ENCODE measurements at regions not wholly inside any gene's neighbourhood (a gene's known extent, or its start where the extent isn't known, plus 50 kb on each side); places are given as distances from the start of the nearest gene placed in this dataset.

DNA sequence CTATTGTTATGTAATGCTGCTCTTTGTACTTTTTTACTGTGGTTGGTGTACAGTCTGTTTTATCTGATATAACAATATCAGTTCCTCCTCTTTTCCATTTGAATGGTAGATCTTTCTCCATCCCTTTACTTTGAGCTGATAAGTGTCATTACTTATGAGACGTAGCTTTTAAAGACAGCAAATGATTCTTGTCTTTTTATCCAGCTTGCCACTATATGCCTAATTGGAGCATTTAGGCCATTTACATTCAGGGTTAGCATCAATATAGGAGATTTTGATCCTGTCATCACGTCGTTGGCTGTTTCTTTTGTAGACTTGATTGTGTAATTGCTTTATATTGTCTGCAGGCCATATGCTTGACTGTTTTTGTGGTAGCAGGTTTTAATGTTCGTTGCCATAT, 894.2 kb upstream of the ATXN8OS start:
- TF ChIP-seq POLR2A (IDR thresholded peaks at IDR 0.05; ENCODE audit: low read depth, low read length) = no peak
- TF ChIP-seq SPI1 (IDR thresholded peaks at IDR 0.05; ENCODE audit: low read depth, low read length) = no peak
